GM12874 (cell line): ENCODE measurements at regions not wholly inside any gene's neighbourhood (a gene's known extent, or its start where the extent isn't known, plus 50 kb on each side); places are given as distances from the start of the nearest gene placed in this dataset.

Experiments used
- TF ChIP-seq, protein P1 (sequence below): IDR thresholded peaks from 2 replicates; pipeline ENCODE4 v1.5.1; 2011; ENCODE audit warnings: low read depth, mild to moderate bottlenecking, control low read depth, low read length, moderate library complexity; ENCODE audit not compliant: insufficient read depth

DNA sequence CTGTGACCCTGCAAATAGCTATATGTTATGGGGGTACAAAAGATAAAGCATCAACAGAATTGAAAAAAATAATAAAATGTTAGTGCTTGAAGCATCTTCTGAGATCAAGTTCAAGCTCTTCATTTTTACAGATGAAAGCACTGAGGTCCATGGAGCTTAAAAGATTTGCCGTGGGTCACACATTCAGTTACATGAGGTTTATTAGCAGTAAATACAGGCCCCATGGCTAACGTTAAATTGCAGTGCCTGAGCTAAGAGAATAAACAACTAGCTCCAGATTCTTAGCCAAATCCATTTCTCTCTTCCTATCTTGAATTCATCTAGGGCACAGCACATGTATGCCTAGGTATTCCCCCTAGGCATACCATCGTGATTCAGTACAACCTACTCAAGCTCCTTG lies 2052.7 kb upstream of the C9orf72 start:
- TF ChIP-seq, protein P1, sequence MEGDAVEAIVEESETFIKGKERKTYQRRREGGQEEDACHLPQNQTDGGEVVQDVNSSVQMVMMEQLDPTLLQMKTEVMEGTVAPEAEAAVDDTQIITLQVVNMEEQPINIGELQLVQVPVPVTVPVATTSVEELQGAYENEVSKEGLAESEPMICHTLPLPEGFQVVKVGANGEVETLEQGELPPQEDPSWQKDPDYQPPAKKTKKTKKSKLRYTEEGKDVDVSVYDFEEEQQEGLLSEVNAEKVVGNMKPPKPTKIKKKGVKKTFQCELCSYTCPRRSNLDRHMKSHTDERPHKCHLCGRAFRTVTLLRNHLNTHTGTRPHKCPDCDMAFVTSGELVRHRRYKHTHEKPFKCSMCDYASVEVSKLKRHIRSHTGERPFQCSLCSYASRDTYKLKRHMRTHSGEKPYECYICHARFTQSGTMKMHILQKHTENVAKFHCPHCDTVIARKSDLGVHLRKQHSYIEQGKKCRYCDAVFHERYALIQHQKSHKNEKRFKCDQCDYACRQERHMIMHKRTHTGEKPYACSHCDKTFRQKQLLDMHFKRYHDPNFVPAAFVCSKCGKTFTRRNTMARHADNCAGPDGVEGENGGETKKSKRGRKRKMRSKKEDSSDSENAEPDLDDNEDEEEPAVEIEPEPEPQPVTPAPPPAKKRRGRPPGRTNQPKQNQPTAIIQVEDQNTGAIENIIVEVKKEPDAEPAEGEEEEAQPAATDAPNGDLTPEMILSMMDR = no peak

DNA sequence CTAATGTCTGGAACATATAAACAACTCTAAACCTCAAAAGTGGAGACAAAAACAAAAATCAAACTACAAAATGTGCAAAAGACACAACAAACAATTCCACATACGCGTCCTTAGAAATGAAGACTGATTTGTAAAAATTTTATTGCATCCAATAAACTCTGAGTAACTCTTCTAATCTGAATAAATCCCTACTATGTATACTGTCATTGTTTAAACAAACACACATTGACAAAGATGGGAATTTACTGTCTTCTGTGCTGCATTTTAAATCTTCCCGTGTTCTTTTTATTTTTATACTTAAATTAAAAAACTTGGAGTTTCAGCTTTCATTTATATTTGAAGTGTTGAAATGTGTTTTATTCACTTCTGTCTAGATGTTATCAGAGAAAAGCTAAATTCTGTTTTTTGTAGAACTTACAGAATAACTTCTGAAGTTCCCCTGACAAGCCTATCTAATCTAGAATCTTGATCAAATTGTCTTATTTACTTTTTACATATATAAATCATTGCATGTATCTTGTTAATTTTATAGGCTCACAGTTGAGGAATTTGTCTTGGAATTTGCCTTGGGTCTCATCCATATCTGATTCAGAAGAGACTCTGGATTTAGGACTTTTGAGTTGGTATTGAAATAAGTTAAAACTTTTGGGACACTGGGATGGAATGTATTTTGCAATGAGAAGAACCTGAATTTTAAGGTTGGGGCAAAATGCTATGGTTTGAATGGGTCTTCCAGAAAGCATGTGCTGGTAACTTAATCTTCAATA lies 2064.4 kb upstream of the C9orf72 start:
- TF ChIP-seq, protein P1 = no peak

DNA sequence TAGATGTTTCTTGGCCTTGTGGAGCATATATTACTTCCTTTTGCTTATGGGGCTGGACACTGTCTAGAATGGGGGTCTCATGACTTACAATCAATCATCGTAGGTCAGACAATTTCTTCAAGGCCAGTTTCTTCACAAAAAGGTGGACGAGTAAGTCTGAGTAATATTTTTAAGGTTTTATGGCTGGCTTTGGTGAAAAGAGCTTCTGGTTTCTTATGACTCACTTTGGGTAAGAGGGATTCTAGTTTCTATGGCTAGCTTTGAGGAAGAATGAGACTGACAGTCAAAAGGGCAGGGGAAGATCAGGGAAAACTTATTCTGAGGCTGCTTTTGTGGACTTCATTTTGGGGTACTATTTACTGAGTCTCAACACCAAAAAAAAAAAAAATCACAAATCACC lies 2067.2 kb upstream of the C9orf72 start:
- TF ChIP-seq, protein P1 = no peak

DNA sequence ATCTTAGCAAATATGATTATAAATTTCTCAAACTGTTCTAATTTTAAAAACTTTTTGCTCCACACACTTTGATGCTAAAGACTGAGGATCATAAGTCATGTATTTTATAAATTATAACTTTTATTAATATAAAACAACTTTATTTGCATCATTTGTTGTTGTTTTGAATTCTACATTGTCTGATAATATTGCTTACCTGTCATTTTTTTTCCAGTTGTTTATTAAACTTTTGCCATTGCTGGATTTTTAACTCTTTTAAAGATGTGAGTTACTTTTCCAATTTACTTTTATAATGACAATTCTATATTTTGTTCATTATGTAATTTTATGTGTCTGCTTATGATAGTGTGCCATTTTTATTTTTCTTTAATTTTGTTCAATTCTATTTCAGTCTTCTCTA lies 2071.2 kb upstream of the C9orf72 start:
- TF ChIP-seq, protein P1 = no peak

DNA sequence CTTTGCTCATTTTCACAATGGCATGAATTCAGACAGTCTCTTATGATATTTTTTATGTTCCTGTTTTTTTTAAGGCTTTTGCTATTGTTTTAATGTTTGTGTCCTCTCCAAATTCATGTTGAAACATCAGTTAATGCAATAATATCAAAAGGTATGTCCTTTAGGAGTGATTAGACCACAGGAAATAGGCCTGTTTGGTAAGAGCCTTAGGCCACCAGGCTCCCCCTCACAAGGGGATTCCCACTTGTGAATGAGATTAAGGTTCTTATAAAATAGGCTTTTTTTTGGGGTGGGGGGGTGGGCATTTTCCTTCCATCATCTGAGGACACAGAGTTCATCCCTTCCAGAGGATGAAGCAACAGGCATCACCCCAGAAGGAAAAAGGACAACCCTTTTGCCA lies 2074.2 kb upstream of the C9orf72 start:
- TF ChIP-seq, protein P1 = no peak

DNA sequence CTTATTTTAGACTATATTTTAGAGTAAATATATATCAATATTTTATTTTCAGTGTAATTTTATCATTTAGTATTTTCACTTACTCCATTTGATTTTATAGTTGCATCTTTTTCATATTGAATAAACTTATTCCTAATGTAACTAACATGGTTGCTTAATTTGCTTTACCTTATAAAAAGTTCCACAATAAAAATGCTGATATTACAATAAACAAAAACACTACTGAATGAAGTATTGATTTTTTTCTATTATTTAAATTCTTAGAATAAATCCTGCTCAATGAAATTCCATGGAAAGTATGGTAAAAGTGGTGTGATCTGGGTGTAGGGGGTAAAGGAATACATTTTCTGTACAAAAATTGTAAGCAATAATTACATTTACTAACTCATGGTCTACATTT lies 2074.9 kb upstream of the C9orf72 start:
- TF ChIP-seq, protein P1 = no peak

DNA sequence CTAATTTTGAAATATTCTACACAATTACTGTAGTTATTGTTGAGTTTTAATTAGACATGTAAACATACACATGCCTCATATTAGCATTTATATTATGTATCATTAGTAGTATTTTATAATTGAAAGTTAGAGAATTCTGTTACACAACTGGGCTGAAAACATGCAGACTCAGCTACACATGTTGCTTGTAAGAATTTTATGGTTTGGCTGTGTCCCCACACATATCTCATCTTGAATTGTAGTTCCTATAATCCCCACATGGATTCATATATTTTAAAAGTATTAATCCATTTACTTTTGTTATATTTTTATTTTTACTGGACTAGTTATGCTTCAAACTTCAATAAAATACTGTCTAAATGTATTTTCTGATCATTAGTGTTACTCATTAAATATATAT lies 2075.3 kb upstream of the C9orf72 start:
- TF ChIP-seq, protein P1 = no peak
